Endometrial microvascular endothelial cells (primary cell): ENCODE measurements at regions not wholly inside any gene's neighbourhood (a gene's known extent, or its start where the extent isn't known, plus 50 kb on each side); places are given as distances from the start of the nearest gene placed in this dataset.

Experiments used
- in situ Hi-C: cut with HindIII; loops from 2 replicates; pipeline ENCODE4 v1.10.0; 2017; ENCODE audit warnings: low sequenced_read_pairs, low pct_unique_long_range_greater_than_20kb; ENCODE audit errors: inconsistent ontology term

DNA sequence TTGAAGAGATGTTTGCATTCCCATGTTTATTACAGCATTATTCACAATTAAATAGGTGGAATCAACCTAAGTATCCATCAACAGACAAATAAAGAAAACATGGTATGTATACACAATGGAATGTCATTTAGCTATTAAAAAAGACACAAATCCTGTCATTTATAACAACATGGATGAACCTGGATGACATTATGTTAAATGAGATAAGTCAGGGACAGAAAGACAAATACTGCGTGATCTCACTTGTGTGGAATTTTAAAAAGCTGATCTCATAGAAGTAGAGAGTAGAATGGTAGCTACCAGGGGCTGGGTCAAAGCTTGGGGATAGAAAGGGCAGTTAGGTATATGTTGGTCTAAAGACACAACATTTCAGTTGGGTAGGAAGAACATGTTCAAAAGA is 376.3 kb downstream of the EPHA4 start:
- in situ Hi-C loops, result no loop called here

DNA sequence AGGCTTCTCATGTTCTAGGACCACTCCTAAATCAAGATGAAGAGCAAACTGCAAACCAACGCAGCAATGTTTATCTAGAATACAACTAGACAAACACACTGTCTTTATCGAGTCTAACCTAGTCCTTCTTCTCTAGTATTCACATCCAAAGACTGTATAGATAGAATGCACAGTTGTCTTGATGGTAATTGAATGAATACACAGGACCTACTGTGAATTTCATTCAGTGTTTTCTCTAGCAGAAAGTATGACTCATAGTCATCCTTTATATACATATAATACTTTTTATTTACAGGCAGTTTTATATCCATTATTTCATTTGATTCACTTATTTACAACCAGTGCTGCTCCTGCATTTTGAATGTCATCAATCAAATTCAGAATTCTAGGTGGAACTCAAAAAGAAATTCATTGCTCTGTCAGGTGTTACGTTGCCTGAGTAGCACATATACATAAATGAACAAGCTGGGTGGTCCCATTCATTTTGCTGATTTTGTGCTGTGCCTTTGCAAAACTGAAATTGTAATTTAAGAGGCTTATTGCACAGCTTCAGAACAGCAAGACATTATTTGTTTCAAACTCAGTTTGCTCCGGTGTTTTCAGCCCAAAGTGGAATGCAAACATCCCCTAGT is 374.8 kb downstream of the EPHA4 start:
- in situ Hi-C loops, result no loop called here

DNA sequence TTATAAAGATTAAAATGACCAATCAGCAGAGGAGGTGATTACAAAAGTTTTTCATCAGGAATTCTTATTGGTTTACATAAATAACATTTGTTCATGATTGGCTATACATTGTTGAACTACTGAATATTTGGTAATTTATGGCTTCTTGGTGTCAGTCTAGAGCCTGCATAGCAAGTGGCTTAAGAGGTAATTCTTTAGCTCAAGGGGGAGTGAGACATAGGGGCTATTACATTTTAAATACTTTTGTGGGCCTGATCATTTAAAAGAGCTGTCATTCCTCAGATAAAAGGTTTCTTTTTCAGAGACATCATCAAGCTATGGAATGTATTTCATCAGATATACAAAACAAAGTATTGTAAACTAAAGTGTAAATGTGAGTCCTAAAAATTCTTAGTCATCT is 373.8 kb downstream of the EPHA4 start:
- in situ Hi-C loops, result no loop called here

DNA sequence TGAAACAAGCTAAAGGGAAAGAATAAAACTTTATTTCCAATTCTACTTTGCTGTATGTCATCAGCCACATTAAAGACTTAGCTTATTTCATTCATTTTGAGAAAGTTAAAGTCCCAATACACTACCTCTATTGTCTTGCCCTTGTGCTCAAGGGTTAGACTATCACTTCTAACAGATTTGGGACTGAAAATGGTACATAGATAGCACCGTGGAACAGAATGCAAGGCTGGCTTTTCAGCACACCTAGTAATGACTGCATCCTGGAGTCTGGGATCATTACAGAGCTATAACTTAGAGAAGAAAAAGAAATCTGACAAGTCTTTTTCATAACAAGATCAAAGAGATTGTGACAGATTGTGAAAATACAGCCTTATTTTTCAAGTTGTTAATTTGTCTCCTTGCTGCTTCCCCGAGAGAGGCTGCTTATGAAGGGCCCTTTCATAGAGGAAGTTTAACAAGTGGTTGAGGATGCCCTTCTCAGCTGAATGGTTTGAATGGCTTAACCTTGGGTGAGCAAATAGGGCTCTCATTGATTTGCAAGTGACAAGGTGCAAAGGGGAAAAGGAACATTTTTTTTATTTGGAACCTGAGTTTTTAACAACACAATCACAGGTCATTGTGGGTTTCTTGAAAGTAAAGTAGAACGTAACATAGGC is 371.8 kb downstream of the EPHA4 start:
- in situ Hi-C loops, result no loop called here

DNA sequence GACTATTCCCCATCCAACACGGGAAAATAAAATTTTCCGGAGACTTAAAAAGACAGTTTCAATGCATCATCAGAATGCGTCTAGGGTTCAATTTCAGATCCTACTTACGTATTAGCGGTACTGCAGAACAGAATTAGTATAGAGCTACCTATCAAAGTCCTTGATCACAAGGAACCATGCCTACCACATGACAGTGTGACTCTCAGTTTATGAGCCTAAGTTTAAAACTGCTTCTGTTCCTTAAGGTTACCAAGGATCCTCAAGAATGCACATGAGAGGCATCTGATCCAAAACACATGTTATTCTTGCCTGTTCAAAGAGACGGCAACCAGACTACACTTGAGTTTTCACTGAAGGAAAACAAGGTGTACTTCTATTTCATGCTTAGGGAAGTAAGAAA is 369.7 kb downstream of the EPHA4 start:
- in situ Hi-C loops, result no loop called here

DNA sequence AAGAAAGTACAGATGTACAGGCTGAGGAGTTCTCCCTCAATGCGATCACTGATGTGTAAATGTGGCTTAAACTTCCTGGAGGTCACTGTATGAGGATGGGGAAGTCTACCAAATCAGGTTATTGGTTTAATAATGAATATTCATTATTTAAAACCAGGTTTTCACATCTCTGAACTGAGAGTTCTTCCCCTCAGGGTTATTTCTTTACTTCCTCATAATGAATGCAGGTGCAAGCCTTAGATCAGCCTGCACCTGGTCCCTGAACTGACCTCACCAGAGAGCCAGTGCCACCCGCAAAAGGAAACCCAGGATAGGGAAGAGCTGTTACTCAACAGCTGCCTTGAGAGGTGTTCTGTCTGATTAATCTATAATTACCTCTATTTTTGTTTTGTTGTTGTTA is 369.0 kb downstream of the EPHA4 start:
- in situ Hi-C loops, result no loop called here

DNA sequence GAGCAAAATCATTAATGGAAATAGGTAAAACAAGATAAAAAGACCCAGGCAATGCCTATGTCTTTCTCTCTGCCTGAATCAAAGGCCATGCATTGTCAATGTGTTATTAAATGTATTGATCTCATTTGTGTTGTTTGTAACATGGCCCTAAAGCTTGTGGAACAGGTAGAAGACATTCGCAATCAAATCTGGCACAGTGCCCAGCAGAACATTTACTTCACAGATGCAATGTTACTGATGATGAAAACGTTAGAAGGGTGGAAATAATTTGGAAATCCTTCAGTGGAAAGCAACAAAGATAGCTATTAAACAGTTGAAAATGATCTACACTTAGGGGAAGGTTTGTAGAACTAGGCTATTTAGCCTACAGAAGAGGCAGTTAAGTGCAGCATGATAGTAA is 368.2 kb downstream of the EPHA4 start:
- in situ Hi-C loops, result no loop called here

DNA sequence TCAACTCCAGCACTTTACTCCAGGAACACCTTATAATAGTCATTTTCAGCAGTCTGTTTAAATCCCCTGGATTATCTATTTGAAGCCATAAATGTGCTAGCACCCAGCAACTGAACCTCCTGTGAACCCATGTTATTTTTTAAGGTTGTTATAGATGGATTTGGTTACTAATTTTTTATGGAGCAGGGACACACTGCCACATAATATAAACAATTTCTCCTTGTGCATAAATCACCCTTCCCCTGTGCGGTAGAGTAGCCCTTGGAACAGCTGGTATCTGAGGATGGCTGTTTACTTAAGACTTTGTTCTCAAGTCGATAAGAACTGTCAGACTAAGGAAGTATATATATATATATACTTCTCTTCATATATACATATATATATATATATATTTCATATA is 367.4 kb downstream of the EPHA4 start:
- in situ Hi-C loops, result no loop called here

DNA sequence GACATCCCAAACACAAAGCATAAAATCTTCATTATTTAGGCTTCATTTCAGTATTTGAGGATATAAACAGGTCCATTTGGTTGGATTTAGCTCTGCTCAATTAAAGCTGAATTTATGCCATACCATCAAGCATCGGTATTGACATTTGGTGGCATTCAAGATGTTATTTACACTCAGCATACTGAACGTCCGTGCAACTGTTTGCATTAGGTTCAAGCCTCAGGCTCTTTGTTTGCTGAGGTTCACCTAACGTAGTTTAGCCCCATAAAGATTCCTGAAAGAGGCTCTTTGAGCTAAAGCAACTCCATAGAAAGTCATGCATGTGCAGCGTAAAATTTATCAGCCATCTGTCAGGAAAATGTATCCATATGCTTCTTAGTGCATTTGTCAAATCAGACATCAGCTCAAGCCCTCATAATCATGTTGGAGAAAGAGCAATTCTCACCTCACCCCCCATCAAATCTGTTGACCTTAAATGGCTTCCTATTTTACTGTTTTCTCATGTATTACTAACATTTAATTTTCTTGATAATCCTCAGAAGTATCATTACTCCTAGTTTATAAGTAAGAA is 366.9 kb downstream of the EPHA4 start:
- in situ Hi-C loops, result no loop called here

DNA sequence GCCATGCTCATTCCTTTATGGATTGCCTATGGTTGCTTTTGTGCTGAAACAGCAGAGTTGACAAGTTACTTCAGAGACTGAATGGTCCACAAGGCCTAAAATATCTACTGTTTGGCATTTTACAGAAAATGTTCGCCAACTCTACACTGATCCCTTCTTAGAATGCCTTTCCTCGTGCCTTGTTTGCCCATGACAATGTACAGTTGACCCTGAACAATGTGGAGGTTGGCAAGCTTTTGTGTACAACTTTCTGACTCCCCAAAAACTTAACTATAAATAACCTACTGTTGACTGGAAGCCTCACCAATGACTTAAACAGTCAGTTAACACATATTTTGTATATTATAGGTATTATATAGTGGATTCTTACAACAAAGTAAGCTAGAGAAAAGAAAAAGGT is 361.4 kb downstream of the EPHA4 start:
- in situ Hi-C loops, result no loop called here

DNA sequence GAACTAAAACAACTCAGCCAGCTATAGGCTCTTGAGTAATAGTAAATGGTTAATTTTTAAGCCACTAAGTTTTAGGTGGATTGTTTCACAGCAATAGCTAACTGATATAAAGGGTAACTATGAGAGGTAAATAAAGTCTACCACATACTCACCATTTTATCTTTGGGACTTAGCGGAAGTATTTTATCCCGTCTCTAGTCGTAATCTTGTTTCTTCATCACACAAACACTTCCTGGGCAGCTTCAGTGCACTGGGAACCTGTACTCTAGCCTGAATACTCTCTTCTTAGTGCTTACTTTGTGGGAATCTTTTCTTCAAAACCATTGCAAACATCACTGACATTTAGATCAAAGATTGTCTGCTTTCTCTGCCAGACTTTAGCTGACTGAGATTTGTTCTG is 360.5 kb downstream of the EPHA4 start:
- in situ Hi-C loops, result no loop called here

DNA sequence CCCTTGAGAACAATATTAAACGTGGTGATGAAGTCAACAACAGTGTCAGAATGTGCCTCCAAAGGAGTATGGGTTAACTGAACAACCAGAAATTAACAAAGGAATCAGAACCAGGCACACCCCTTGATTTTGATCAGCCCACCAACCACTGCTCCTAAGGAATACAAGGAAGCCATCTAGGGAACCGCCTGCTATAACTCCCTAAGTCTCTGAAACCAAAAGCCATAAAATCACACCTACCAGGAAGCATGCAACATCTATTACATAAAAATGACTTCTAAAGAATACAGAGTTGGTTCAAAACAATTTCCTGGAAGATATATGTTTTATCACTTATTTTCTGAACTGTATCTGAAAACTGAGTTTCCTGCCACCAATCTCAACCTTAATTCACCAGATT is 360.0 kb downstream of the EPHA4 start:
- in situ Hi-C loops, result no loop called here

DNA sequence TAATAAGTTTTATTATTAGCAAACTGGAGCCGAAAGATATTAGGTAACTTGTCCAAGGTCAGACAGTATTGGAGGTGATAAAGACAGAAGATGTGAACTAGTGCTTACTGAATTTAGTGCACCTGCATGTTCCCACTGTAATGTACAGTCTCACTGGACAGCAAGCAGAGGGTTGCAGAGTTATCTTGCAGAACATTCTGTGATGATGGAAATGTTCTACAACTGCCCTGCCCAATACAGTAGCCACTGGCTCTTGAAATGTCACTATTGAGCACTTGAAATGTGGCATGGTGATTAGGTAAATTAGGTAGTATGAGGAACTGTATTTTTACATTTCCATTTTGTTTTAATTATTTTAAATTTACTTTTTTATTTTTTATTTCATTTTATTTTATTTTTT is 356.6 kb downstream of the EPHA4 start:
- in situ Hi-C loops, result no loop called here

DNA sequence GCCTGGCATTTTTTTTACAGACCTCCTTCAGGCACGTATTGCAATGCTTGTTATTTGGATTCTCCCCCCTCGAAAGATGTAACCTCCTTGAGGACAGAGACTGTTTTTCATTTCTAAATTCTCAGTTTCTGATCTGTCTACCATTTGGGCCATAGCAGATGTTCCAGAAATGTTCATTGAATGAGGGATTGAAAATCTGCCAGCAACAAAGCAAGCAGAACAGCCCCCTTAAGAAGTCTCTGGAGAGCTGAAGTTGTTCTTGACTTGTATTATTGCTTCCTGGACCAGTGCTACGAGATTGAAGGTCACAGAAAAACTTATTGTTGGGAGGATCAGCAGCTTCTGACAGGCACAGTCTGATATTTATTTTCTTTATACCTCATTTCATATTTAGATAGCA is 355.5 kb downstream of the EPHA4 start:
- in situ Hi-C loops, result no loop called here

DNA sequence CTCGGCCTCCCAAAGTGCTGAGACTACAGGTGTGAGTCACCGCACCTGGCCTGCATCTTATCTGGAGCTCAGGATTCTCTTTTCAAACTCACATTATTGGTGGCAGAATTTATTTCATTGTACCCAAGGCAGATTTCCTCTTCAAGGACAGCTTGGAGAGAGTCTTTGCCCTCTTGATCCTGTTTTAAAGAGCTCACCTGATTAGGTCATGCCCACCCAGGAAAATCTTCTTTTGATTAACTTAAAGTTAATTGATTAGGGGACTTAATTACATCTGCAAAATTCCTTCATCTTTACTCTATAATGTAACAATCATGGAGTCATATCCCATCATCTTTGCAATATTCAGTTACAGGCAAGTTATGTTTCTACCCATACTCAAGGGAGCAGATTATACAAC is 346.4 kb downstream of the EPHA4 start:
- in situ Hi-C loops, result loop anchor here (25.0 kb wide), 1 partner anchor 237 kb away; no protein-coding TSS in a partner anchor

DNA sequence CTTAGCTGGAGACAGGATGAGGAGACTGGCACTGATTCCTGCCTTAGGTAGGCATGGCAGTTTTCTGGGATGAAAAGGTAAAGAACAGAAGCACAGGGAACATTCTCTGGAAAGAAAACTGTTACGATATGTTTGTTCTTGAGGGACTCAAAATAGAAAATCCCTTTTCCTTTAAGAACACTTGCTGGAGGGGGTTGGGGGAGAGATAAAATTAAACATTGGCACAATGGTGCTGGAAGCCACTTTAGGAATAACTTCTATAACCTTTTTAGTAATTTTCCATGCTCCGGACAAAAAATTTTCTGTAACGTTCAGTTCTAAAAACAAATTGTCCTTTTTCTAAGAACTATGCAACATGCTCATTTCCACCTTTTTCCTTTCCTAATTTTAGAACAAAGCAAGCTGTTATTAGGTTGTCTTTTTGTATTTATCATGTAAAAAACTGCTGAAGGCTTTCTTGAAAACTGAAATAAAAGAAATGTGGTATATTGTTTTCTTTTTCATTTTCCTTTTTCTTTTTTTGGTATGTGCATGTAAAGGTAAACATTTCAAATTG is 343.8 kb downstream of the EPHA4 start:
- in situ Hi-C loops, result loop anchor here (25.0 kb wide), 1 partner anchor 234 kb away; no protein-coding TSS in a partner anchor

DNA sequence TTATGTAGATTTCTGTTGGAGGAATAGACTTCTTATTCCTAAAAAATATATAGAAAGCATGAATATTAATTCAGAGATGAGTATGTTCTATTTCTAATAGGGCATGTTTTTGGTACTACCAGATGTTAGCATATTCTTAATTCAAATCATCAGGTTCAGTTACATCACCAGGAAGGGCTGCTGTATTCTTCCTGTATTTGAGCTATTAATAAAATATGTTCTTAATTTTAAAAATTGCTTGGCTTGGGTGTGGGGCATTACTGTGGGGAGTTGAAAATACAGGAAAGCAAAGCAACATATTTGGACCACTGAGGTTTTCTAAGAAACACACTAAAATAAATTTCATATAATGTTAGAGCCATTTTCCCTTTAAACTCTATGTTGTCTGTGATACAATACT is 343.0 kb downstream of the EPHA4 start:
- in situ Hi-C loops, result loop anchor here (25.0 kb wide), 1 partner anchor 233 kb away; no protein-coding TSS in a partner anchor

DNA sequence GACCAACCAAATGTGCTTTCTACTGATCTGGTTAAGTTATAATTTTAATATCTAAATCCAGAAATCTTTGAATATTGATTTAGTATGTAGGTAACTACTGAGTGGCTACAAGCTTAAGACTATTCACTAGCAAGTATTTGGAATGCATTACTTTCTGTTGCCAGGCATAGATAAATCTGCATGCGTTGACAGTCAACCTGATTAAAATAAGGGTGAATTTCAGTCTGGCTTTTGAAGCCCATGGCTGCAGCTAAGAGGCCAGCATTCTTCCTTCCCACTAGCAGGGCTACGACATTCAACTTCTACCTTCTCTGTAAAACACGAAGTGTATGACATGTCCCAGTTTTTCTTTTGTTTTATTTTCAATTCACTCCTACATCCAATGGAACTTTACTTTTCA is 340.6 kb downstream of the EPHA4 start:
- in situ Hi-C loops, result loop anchor here (25.0 kb wide), 1 partner anchor 231 kb away; no protein-coding TSS in a partner anchor

DNA sequence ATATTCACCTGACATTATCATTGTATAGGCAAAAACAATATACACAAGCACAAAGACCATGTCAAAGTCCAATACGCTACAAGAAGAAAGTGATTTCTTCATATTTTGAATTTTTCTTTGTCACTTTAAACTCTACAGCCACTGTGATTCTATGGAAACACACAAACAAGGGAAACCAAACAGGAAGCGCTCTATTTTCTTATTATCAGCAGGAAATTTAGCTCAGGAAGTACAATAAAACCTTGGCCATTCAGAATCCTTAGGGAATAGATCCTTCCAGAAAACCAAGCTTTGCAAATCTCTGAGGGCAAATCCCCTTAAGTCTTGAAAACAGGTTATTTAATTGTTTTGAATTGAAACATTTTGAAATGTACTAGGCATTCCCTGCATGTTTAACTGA is 336.2 kb downstream of the EPHA4 start:
- in situ Hi-C loops, result loop anchor here (25.0 kb wide), 1 partner anchor 226 kb away; no protein-coding TSS in a partner anchor

DNA sequence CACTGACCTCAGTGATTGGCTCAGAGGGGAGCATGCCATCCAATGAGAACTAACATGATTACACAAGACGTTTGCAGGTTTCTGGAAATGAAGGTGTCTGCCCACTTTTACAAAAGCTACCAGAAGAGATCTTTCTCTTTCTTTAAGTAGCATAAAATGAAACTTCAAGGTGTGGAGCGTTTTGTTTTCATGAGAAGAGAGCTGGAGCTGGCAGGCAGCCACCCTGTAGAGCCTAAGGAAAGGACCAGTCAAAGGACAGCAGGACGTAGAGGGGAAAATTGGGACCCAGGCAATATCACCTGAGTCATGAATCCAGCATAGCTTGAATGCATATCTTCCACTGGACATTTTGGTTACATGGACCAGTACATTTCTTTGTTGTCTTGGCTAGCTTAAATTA is 331.0 kb downstream of the EPHA4 start:
- in situ Hi-C loops, result loop anchor here (25.0 kb wide), 1 partner anchor 221 kb away; no protein-coding TSS in a partner anchor
